Ascending aorta (tissue), 2 donors: ENCODE measurements at regions not wholly inside any gene's neighbourhood (a gene's known extent, or its start where the extent isn't known, plus 50 kb on each side); places are given as distances from the start of the nearest gene placed in this dataset.

Experiments used
- DNase-seq, 2 donors: peaks; one replicate each; pipeline ENCODE4 v3.0.0-alpha.2; 2019; ENCODE audit warnings: low spot score in 2 of 2
- H3K27ac ChIP-seq, 2 donors: fragments of 200-600 bp; sonication (generic); one replicate each; pipeline ENCODE4 v1.5.1; 2016 to 2017; ENCODE audit warnings: mild to moderate bottlenecking in 1 of 2
- H3K27me3 ChIP-seq: fragments of 200-600 bp; sonication (generic); one replicate; pipeline ENCODE4 v1.5.1; 2017
- H3K36me3 ChIP-seq, 2 donors: fragments of 200-600 bp; sonication (generic); one replicate each; pipeline ENCODE4 v1.5.1; 2016
- H3K4me1 ChIP-seq, 2 donors: fragments of 200-600 bp; sonication (generic); one replicate each; pipeline ENCODE4 v1.5.1; 2016 to 2017; ENCODE audit warnings: mild to moderate bottlenecking in 1 of 2
- H3K4me3 ChIP-seq, 2 donors: fragments of 200-600 bp; sonication (generic); one replicate each; pipeline ENCODE4 v1.5.1; 2016 to 2017; ENCODE audit warnings: mild to moderate bottlenecking in 1 of 2
- H3K9me3 ChIP-seq, 2 donors: fragments of 200-600 bp; sonication (generic); one replicate each; pipeline ENCODE4 v1.5.1; 2016
- intact Hi-C: fragments of 100-400 bp; cut with DNase I; formaldehyde crosslinking; loops from one replicate; pipeline ENCODE4 v1.15.1; 2023
- TF ChIP-seq, protein P1 (sequence below), 3 experiments: fragments of 200-600 bp in 2 of 3; fragments of 450-650 bp in 1 of 3; sonication (generic) in 2 of 3; IDR thresholded peaks; one replicate each; pipeline ENCODE4 v1.5.1; 2016 to 2019; ENCODE audit warnings: antibody characterized with exemption in 3 of 3, mild to moderate bottlenecking in 1 of 3, moderate library complexity in 1 of 3

DNA sequence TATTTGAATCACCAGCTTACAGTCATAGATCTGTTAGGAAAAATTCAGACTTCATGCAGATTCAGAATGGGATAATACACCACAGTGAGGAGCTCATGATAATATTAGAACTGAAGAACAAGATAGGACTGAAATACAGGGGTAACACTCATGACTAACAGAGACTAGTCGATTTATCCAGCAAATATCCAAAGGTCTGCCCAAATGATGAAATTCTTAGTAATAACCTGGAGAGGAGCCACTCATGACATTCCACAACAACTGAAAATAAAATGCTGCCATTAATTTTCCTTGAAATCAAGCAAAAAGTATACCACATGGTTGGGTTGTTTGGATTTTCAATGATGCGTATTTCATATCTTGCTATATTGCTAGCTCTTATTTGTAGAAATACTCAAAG lies 903.7 kb upstream of the ADGRL3 start:
- no peaks in the 10 kb centered on the region for H3K36me3 ChIP-seq
- H3K4me3 ChIP-seq, result no peak overlapping the region
- TF ChIP-seq, protein P1, sequence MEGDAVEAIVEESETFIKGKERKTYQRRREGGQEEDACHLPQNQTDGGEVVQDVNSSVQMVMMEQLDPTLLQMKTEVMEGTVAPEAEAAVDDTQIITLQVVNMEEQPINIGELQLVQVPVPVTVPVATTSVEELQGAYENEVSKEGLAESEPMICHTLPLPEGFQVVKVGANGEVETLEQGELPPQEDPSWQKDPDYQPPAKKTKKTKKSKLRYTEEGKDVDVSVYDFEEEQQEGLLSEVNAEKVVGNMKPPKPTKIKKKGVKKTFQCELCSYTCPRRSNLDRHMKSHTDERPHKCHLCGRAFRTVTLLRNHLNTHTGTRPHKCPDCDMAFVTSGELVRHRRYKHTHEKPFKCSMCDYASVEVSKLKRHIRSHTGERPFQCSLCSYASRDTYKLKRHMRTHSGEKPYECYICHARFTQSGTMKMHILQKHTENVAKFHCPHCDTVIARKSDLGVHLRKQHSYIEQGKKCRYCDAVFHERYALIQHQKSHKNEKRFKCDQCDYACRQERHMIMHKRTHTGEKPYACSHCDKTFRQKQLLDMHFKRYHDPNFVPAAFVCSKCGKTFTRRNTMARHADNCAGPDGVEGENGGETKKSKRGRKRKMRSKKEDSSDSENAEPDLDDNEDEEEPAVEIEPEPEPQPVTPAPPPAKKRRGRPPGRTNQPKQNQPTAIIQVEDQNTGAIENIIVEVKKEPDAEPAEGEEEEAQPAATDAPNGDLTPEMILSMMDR (IDR thresholded peaks at IDR 0.05), result no peak
- no peak overlapping the region for H3K27ac ChIP-seq
- DNase-seq, result no peak
- no peaks in the 10 kb centered on the region for H3K27me3 ChIP-seq
- no peaks in the 10 kb centered on the region for H3K4me1 ChIP-seq
- intact Hi-C loops, result no loop called here
- no peaks in the 10 kb centered on the region for H3K9me3 ChIP-seq

DNA sequence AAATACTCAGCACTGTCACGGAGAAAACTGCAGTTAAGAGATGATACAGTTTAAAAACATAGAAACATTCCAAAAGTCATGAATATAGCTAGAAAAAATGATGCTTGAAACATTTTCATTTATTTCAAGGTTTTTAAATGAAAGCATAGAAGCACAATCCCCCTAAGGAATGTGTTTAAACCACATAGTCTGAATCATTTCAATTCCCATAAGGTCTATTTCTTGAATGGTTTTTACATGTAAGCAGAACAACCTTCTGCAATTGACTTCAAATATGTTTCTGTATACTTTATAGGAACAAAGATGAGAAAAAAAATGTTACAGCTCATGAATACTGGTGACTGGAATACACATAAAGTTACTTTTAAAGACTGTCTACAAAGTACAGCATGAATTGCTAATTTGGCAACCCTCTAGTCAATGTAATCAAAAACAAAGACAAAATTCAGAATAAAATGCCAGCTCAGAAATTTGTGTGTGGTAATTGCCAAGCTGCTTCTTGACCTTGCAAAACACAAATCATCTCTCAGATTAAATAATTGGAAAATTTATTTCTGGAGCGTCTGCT lies 886.4 kb upstream of the ADGRL3 start:
- Histone ChIP-seq H3K36me3 (no peaks in the 10 kb centered on the region), H3K27ac (no peak overlapping the region), H3K9me3 (no peaks in the 10 kb centered on the region), H3K27me3 (no peaks in the 10 kb centered on the region), H3K4me1 (no peaks in the 10 kb centered on the region), H3K4me3 (no peak overlapping the region)
- TF ChIP-seq, protein P1 (IDR thresholded peaks at IDR 0.05), result no peak
- intact Hi-C loops, result no loop called here
- DNase-seq, result no peak

DNA sequence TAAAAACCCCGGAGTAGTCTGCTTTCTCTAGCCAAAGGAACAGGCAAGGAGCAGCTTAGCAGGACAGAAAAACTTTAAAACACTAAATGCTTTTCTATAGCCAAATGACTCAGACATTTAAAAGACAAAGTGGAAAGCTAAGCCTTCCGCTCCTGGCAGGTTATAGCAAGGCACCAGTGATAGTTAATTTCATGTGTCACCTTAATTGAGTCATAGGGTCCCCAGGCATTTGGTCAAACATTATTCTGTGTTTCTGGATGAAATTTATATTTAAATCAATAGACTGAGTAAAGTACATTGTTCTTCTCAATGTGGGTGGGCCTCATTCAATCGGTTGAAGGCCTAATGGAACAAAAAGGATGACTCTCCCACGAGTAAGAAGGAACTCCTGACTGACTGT lies 885.7 kb upstream of the ADGRL3 start:
- no peak overlapping the region for H3K27ac ChIP-seq
- no peak for DNase-seq
- no peak overlapping the region for H3K4me3 ChIP-seq
- no peaks in the 10 kb centered on the region for H3K4me1 ChIP-seq
- TF ChIP-seq, protein P1 (IDR thresholded peaks at IDR 0.05), result no peak
- no peaks in the 10 kb centered on the region for H3K9me3 ChIP-seq
- no peaks in the 10 kb centered on the region for H3K27me3 ChIP-seq
- intact Hi-C loops, result no loop called here
- H3K36me3 ChIP-seq, result no peaks in the 10 kb centered on the region

DNA sequence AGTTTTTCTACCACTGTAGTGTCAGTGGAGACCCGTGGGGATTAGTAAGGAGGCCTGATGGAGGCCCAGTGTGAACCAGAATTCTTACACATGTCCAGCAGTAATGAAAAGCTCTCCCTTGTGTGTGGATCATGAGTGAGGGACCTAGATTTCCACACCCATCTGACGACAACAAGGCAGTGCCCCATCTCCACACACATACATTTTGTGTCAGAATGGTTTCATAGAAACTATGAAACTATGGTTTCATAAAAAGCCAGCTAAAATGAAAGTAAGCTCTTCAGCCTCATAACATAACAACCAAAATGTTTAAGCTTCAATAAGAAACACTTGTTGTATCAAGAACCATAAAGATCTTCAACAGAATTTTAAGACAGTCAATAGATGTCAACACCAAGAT lies 884.5 kb upstream of the ADGRL3 start:
- intact Hi-C loops, result no loop called here
- no peak for DNase-seq
- Histone ChIP-seq H3K4me1 (no peaks in the 10 kb centered on the region), H3K9me3 (no peaks in the 10 kb centered on the region), H3K36me3 (no peaks in the 10 kb centered on the region), H3K27me3 (no peaks in the 10 kb centered on the region), H3K27ac (no peak overlapping the region), H3K4me3 (no peak overlapping the region)
- TF ChIP-seq, protein P1 (IDR thresholded peaks at IDR 0.05), result no peak

DNA sequence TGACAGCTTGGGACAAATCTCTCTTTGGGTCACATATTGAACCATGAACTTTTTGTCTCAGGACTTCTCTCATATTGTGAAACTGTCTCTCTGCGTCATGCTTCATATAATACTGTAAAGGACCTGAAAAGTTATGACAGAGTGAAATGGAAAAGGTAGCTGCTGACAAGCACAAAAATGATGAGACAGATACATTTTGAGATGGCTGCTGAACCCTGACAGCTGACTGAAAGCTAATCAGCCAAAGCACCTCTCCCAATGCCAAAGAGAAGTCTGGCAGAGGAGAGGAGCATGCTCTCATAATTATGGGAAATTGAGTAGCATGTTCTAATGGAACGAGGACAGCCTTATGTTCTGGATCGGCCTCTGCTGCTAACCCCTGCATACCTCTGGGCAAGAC lies 873.4 kb upstream of the ADGRL3 start:
- H3K4me1 ChIP-seq, result no peaks in the 10 kb centered on the region
- H3K27me3 ChIP-seq, result no peaks in the 10 kb centered on the region
- no peaks in the 10 kb centered on the region for H3K36me3 ChIP-seq
- intact Hi-C loops, result no loop called here
- no peak overlapping the region for H3K4me3 ChIP-seq
- TF ChIP-seq, protein P1 (IDR thresholded peaks at IDR 0.05), result no peak
- H3K27ac ChIP-seq, result no peak overlapping the region
- no peak for DNase-seq
- no peaks in the 10 kb centered on the region for H3K9me3 ChIP-seq

DNA sequence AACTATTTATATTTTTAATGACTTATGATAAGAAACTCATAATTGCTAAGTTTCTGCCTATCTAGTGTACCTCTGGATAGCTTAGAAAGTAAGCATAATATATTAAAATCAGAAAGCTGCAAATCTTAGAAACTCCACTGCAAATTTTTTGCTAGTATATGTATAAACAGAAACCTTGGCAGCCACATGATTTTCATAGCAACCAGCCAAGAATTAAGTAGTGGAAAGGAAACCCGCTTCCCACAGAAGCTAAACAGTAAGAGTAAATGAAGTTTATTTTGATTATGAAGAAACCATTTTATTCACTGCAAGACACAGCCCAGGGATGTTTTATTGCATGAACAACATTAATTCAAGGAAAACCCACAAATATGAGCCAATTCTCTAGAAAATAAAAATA lies 872.5 kb upstream of the ADGRL3 start:
- intact Hi-C loops, result no loop called here

More for the DNA sequence above, 872.5 kb upstream of the ADGRL3 start:
- DNase-seq, result no peak
- H3K27ac ChIP-seq, result no peak overlapping the region
- H3K27me3 ChIP-seq, result no peaks in the 10 kb centered on the region
- H3K9me3 ChIP-seq, result no peaks in the 10 kb centered on the region
- TF ChIP-seq, protein P1 (IDR thresholded peaks at IDR 0.05), result no peak
- no peaks in the 10 kb centered on the region for H3K4me1 ChIP-seq
- no peaks in the 10 kb centered on the region for H3K36me3 ChIP-seq
- H3K4me3 ChIP-seq, result no peak overlapping the region
